ENCODE measurements at regions not wholly inside any gene's neighbourhood (a gene's known extent, or its start where the extent isn't known, plus 50 kb on each side); places are given as distances from the start of the nearest gene placed in this dataset.

- 96 to 98% methylated on average over 1 of the region's 1 CpG for WGBS, 2 donors
- no peak for DNase-seq (ENCODE audit: low spot score in 2 of 2)
- no peak overlapping the region for H3K4me3 ChIP-seq (ENCODE audit: low read depth, poor library complexity, severe bottlenecking)
- no peak for TF ChIP-seq CTCF (IDR thresholded peaks at IDR 0.05)
- TF ChIP-seq POLR2A (IDR thresholded peaks at IDR 0.05): no peak
- intact Hi-C loops (cut with DNase I; ENCODE audit: low total_unique reads): no loop called here
Observed at GRCh38 chr14:51307551-51307950, 67.5 kb downstream of the TMX1 start.

GRCh38 chr14:51308866-51309265 is 68.8 kb downstream of the TMX1 start:
- no peak for TF ChIP-seq POLR2A (IDR thresholded peaks at IDR 0.05)
- no peak for TF ChIP-seq CTCF (IDR thresholded peaks at IDR 0.05)
- H3K4me3 ChIP-seq (ENCODE audit: low read depth, poor library complexity, severe bottlenecking): no peak overlapping the region
- DNase-seq (ENCODE audit: low spot score in 2 of 2): no peak
- intact Hi-C loops (cut with DNase I; ENCODE audit: low total_unique reads): no loop called here

- H3K4me3 ChIP-seq (ENCODE audit: low read depth, poor library complexity, severe bottlenecking): no peak overlapping the region
- 38 to 45% methylated on average over 1 of the region's 1 CpG for WGBS, 2 donors
- TF ChIP-seq POLR2A (IDR thresholded peaks at IDR 0.05) (no peak), CTCF (IDR thresholded peaks at IDR 0.05) (no peak)
- intact Hi-C loops (cut with DNase I; ENCODE audit: low total_unique reads): no loop called here
- DNase-seq (ENCODE audit: low spot score in 2 of 2): no peak
Observed at GRCh38 chr14:51310505-51310944, 70.5 kb downstream of the TMX1 start.

GRCh38 chr14:51314321-51315015 is 74.4 kb downstream of the TMX1 start:
- WGBS, 2 donors: 86 to 89% methylated on average over 4 of the region's 4 CpGs
- no peak overlapping the region for H3K4me3 ChIP-seq (ENCODE audit: low read depth, poor library complexity, severe bottlenecking)
- intact Hi-C loops (cut with DNase I; ENCODE audit: low total_unique reads): no loop called here
- DNase-seq (ENCODE audit: low spot score in 2 of 2): no peak
- TF ChIP-seq CTCF (IDR thresholded peaks at IDR 0.05): no peak
- TF ChIP-seq POLR2A (IDR thresholded peaks at IDR 0.05): no peak

GRCh38 chr14:51317373-51317772 is 77.3 kb downstream of the TMX1 start:
- intact Hi-C loops (cut with DNase I; ENCODE audit: low total_unique reads): no loop called here
- no peak overlapping the region for H3K4me3 ChIP-seq (ENCODE audit: low read depth, poor library complexity, severe bottlenecking)
- WGBS, 2 donors: 76 to 78% methylated on average over 2 of the region's 2 CpGs
- no peak for DNase-seq (ENCODE audit: low spot score in 2 of 2)
- TF ChIP-seq POLR2A (IDR thresholded peaks at IDR 0.05): no peak
- TF ChIP-seq CTCF (IDR thresholded peaks at IDR 0.05): no peak
